Caco-2 (cell line): ENCODE measurements at regions not wholly inside any gene's neighbourhood (a gene's known extent, or its start where the extent isn't known, plus 50 kb on each side); places are given as distances from the start of the nearest gene placed in this dataset.

Source experiments
- BruUV-seq: library from RNA; stranded (reverse); fragments of 400-500 nt; replicated peaks from 2 replicates; lab custom pipeline; 2021; lab: Mats Ljungman, UMichigan
- CTCF ChIA-PET: fragments of 300-600 bp; sonication (Branson Sonifier 250); formaldehyde crosslinking; loops from one replicate; lab custom pipeline; 2022; ENCODE audit warnings: antibody characterized with exemption; lab: Charles Lee
- POLR2A ChIA-PET: fragments of 300-600 bp; sonication (Branson Sonifier 250); formaldehyde crosslinking; loops from one replicate; lab custom pipeline; 2022; ENCODE audit warnings: antibody characterized with exemption; lab: Charles Lee
- DNase-seq, 2 experiments: peaks; one replicate each; pipeline versions ENCODE4 v3.0.0 to v3.0.0-alpha.2; 2020 to 2022
- H3K27me3 ChIP-seq: replicated peaks from 2 replicates; pipeline ENCODE4 v1.6.0; 2011; ENCODE audit warnings: low read length; ENCODE audit not compliant: control insufficient read depth, insufficient read depth
- H3K36me3 ChIP-seq: 2 replicates; pipeline ENCODE4 v1.5.1; 2011; ENCODE audit warnings: low read length; ENCODE audit not compliant: control insufficient read depth, insufficient read depth
- H3K4me1 ChIP-seq: fragments of 250-450 bp; sonication (Bioruptor Pico); 2 replicates; pipeline ENCODE4 v1.5.1; 2020; ENCODE audit warnings: mild to moderate bottlenecking
- H3K4me3 ChIP-seq: 2 replicates; pipeline ENCODE4 v1.5.1; 2011; ENCODE audit warnings: low read depth, mild to moderate bottlenecking, control low read depth, low read length
- H3K9me3 ChIP-seq: fragments of 250-450 bp; sonication (Bioruptor Pico); 2 replicates; pipeline ENCODE4 v1.5.1; 2020; ENCODE audit warnings: mild to moderate bottlenecking, moderate library complexity
- H3K27ac Mint-ChIP-seq: one replicate; pipeline ENCODE4 v1.8.0; 2022; ENCODE audit warnings: mixed read lengths; ENCODE audit not compliant: unreplicated experiment
- H3K27me3 Mint-ChIP-seq: one replicate; pipeline ENCODE4 v1.8.0; 2022; ENCODE audit warnings: mixed read lengths; ENCODE audit not compliant: insufficient read depth, unreplicated experiment
- H3K36me3 Mint-ChIP-seq: one replicate; pipeline ENCODE4 v1.8.0; 2022; ENCODE audit warnings: mild to moderate bottlenecking, mixed read lengths; ENCODE audit not compliant: insufficient read depth, unreplicated experiment
- H3K4me1 Mint-ChIP-seq: one replicate; pipeline ENCODE4 v1.8.0; 2022; ENCODE audit warnings: low read depth, mixed read lengths; ENCODE audit not compliant: unreplicated experiment
- H3K4me3 Mint-ChIP-seq: one replicate; pipeline ENCODE4 v1.8.0; 2022; ENCODE audit warnings: mild to moderate bottlenecking, moderate library complexity, mixed read lengths; ENCODE audit not compliant: unreplicated experiment
- H3K9me3 Mint-ChIP-seq: one replicate; pipeline ENCODE4 v1.8.0; 2022; ENCODE audit warnings: mixed read lengths; ENCODE audit not compliant: unreplicated experiment
- intact Hi-C: fragments of 100-400 bp; cut with micrococcal nuclease; formaldehyde crosslinking; loops from one replicate; pipeline ENCODE4 v1.10.0; 2022; ENCODE audit not compliant: unreplicated experiment
- TF ChIP-seq, protein P1 (sequence below), 2 experiments: fragments of 200-600 bp in 1 of 2; IDR thresholded peaks; 1 replicate in 1 of 2; 2 replicates in 1 of 2; pipeline versions ENCODE4 v1.5.1 to v1.8.0; 2011 to 2022; ENCODE audit warnings: antibody characterized with exemption in 1 of 2, control low read depth in 1 of 2, inconsistent platforms in 1 of 2, low read depth in 1 of 2, low read length in 1 of 2, mild to moderate bottlenecking in 1 of 2, moderate library complexity in 1 of 2; ENCODE audit not compliant: insufficient read depth in 1 of 2, severe bottlenecking in 1 of 2, unreplicated experiment in 1 of 2

GRCh38 chr11:127993281-127993680 lies 594.1 kb downstream of the ETS1 start:
- BruUV-seq, result no TSS peak
- CTCF ChIA-PET, result no interaction called here
- Mint-ChIP-seq H3K27me3 (no peaks in the 10 kb centered on the region), H3K9me3 (no peaks in the 10 kb centered on the region), H3K4me1 (no peaks in the 10 kb centered on the region), H3K4me3 (no peak overlapping the region), H3K27ac (no peak overlapping the region), H3K36me3 (no peaks in the 10 kb centered on the region)
- H3K4me3 ChIP-seq, result no peak overlapping the region
- H3K36me3 ChIP-seq, result no peaks in the 10 kb centered on the region
- POLR2A ChIA-PET, result no interaction called here
- H3K4me1 ChIP-seq, result no peaks in the 10 kb centered on the region
- no peak for DNase-seq
- TF ChIP-seq, protein P1, sequence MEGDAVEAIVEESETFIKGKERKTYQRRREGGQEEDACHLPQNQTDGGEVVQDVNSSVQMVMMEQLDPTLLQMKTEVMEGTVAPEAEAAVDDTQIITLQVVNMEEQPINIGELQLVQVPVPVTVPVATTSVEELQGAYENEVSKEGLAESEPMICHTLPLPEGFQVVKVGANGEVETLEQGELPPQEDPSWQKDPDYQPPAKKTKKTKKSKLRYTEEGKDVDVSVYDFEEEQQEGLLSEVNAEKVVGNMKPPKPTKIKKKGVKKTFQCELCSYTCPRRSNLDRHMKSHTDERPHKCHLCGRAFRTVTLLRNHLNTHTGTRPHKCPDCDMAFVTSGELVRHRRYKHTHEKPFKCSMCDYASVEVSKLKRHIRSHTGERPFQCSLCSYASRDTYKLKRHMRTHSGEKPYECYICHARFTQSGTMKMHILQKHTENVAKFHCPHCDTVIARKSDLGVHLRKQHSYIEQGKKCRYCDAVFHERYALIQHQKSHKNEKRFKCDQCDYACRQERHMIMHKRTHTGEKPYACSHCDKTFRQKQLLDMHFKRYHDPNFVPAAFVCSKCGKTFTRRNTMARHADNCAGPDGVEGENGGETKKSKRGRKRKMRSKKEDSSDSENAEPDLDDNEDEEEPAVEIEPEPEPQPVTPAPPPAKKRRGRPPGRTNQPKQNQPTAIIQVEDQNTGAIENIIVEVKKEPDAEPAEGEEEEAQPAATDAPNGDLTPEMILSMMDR (IDR thresholded peaks at IDR 0.05; ENCODE audit: insufficient read depth in 1 of 2, low read depth in 1 of 2, low read length in 1 of 2, severe bottlenecking in 1 of 2, unreplicated experiment in 1 of 2), result no peak
- H3K27me3 ChIP-seq, result no peaks in the 10 kb centered on the region
- intact Hi-C loops, result no loop called here
- H3K9me3 ChIP-seq, result no peaks in the 10 kb centered on the region

- H3K4me3 ChIP-seq, result no peak overlapping the region
- Mint-ChIP-seq H3K9me3 (no peaks in the 10 kb centered on the region), H3K27ac (no peak overlapping the region), H3K4me1 (no peaks in the 10 kb centered on the region), H3K27me3 (peaks cover 3% of the 10 kb centered on the region), H3K36me3 (no peaks in the 10 kb centered on the region), H3K4me3 (no peak overlapping the region)
- H3K27me3 ChIP-seq, result no peaks in the 10 kb centered on the region
- no peak for DNase-seq
- H3K9me3 ChIP-seq, result no peaks in the 10 kb centered on the region
- intact Hi-C loops, result no loop called here
- BruUV-seq, result no TSS peak
- H3K36me3 ChIP-seq, result no peaks in the 10 kb centered on the region
- ChIA-PET CTCF (no interaction called here), POLR2A (no interaction called here)
- TF ChIP-seq, protein P1 (IDR thresholded peaks at IDR 0.05; ENCODE audit: insufficient read depth in 1 of 2, low read depth in 1 of 2, low read length in 1 of 2, severe bottlenecking in 1 of 2, unreplicated experiment in 1 of 2), result no peak
- no peaks in the 10 kb centered on the region for H3K4me1 ChIP-seq
Measured at GRCh38 chr11:127986073-127986472, 601.3 kb downstream of the ETS1 start.

GRCh38 chr11:127972816-127973215 lies 614.5 kb downstream of the ETS1 start:
- Histone ChIP-seq H3K4me1 (no peaks in the 10 kb centered on the region), H3K36me3 (no peaks in the 10 kb centered on the region), H3K4me3 (no peak overlapping the region), H3K27me3 (no peaks in the 10 kb centered on the region), H3K9me3 (no peaks in the 10 kb centered on the region; the same call in 1 of the 2 replicates)
- Mint-ChIP-seq H3K9me3 (no peaks in the 10 kb centered on the region), H3K4me1 (no peaks in the 10 kb centered on the region), H3K36me3 (no peaks in the 10 kb centered on the region), H3K27ac (no peak overlapping the region), H3K27me3 (no peaks in the 10 kb centered on the region), H3K4me3 (no peak overlapping the region)
- intact Hi-C loops, result no loop called here
- CTCF ChIA-PET, result no interaction called here
- no TSS peak for BruUV-seq
- no peak for DNase-seq
- TF ChIP-seq, protein P1 (IDR thresholded peaks at IDR 0.05; ENCODE audit: insufficient read depth in 1 of 2, low read depth in 1 of 2, low read length in 1 of 2, severe bottlenecking in 1 of 2, unreplicated experiment in 1 of 2), result no peak
- POLR2A ChIA-PET, result no interaction called here
